HG02852 (cell line): ENCODE measurements at regions not wholly inside any gene's neighbourhood (a gene's known extent, or its start where the extent isn't known, plus 50 kb on each side); places are given as distances from the start of the nearest gene placed in this dataset.

ENCODE experiments used
- ATAC-seq: cut with Tn5 transposase; IDR thresholded peaks from one replicate; pipeline ENCODE4 v1.9.1; 2021; ENCODE audit warnings: mild to moderate bottlenecking, moderate library complexity; ENCODE audit not compliant: unreplicated experiment

DNA sequence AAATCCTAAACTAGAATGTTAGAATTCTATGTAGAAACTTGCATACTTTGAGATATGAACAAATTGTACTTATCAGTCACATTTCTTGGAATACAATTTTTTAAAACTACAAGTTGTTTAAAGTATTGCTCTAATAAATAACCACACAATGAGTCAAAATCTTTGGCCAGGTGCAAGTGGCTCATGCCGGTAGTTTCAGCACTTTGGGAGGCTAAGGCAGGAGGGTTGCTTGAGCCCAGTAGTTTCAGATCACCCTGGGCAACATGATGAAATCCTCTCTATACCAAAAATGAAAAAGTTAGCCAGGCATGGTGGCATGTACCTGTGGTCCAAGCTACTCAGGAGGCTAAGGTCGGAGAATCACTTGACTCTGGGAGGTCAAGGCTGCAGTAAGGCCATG is 257.8 kb downstream of the COX7C start:
- no peak for ATAC-seq

DNA sequence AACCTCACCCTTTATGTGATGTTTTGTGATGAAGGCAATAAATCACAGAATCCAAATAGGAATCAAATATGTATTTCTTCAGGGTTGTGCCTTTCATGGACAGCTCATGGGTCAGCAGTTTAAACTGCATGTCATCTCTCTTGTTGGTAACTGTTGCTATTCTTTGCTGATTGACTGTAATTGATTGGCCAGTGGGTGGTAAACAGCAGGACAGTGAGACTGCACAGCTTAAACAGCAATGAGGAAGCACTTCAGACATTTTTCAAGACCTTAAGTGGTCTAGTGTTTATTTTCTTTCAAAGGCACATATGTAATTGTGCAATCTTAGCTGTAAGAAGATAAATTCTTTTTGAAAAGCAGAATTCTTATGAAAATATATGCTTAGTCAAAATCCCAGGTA is 260.5 kb downstream of the COX7C start:
- ATAC-seq = no peak

DNA sequence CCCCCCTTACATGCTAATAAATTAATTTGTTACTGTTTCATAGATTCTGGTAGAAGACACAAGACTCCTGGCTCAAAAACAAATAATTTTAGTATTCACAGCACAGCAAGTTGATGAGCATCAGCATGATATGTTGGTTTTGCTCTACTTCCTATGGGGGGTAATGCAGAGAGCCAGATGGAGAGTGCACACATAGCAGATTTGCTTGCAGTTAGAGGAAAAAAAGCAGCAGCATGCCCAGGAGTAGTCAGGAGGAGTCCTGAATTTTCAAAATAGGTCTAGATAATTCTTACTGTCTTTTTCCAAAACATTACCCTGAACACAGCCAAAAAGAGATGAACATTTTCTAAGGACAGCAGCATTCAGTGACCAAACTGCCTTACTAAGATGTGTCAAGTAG is 261.3 kb downstream of the COX7C start:
- ATAC-seq = no peak

DNA sequence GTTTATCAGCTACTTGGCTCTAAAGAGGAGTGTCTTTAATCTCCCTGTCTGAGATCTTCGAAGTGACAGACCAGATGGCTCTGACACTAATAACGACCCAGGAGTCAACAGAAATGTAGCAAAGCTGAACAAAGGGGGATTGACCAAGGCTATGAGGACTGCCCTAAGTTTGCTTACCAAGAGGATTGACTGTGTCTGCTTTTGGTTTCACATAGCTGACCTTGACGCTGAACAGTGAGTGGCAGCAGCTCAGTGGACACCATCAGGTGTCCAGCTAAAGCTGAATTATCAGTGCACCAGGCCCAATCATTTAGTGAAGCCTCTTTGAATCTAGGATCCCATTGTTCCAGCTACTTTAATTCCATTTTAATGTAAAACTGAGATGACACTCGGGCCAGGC is 262.6 kb downstream of the COX7C start:
- no peak for ATAC-seq

DNA sequence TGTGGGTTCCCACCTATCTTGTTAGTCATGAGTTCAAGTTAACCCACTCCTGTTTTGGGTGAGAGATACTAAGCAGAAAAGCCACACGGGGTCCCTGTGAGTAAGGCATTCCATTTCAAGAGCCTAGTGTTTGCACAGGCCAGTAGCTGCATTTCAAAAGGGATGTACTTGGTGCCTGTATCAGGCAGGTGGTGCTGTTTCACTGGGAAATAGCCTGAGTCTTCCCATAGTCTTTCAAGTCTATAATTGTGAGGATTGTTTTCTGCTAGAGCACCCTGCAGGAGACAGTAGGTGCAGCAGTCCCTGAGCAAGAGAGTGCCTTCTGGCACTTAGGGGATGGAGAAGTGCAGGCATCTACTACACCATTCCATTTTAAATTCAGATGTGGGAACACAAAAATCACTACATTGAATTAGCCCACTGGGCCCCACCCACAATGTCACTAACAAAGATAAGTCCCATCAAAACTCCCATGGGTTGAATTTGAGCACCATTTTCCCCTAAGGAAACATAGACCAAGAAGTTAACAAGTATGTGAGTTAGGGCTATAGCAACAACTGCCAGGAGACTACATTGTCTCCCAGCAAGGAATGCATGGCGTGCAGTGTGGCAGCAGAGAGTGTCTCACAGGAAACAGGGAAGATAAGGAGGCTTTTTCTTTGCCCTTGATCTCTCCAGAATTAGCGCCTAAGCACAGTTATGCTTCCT is 263.2 kb downstream of the COX7C start:
- ATAC-seq = peak; percentile 97

DNA sequence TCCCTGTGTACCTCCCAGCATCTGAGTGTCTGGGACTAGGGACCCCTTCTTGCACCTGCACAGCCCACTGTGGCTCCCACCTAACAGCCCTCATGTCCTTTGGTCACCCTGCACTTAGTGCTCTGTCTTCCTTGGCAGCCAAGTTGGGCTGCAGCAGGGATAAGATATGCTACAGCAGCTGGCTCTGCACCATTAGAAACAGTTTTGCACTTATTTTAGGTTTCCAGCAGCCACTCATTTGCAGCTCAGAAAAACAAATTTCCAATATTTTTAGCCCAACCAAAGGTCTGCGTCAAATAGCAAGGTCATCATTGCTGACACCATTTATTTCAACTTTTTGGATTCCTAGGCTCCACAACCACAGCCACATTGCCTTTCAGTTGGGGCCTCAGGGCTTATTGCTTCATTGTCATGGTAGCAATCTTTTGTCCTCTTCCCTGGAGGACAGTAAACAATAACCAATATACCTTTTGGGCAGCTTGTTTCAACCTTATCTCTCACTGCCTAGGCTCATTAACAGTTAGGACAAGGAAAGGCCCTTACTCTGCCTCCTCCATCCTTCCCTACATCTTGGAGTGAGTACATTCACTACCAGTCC is 263.9 kb downstream of the COX7C start:
- no peak for ATAC-seq

DNA sequence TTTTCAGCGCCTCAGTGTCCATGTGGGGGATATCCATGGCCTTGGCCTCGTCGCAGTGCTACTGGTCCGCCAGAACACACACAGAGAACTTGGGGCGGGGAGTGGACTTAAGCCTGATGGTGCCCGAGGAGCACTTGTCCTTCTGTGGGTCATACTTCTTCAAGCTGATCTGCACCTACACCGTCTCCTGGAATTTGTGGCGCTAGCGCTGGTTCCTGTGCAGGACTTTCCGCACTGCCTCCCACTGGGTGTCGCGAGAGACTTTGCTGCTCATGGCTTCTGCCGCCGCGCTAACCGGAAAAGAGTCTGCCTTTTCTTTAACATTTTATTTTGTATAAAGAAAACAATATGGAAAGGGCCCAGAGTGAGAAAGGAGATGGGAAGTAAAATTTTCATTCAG is 266.9 kb downstream of the COX7C start:
- ATAC-seq = no peak

DNA sequence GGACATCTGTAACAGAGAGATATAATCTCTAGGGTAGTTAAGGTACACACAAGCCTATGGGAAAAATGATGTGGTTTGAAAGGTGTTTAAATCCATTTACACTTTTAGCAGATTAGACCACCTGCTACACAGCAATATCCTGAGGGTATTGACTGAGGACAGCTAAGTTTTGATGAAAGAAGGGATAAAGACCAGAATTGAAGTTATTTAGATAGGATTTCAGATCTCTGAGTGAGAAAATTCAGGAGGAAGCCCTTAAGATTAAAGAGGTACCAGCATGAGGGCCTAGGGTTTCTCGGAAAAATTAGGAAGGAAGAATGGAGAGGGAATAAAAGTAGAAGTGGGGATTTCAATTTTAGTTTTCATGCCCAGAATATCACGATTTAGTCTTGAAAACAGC is 267.3 kb downstream of the COX7C start:
- ATAC-seq = no peak

DNA sequence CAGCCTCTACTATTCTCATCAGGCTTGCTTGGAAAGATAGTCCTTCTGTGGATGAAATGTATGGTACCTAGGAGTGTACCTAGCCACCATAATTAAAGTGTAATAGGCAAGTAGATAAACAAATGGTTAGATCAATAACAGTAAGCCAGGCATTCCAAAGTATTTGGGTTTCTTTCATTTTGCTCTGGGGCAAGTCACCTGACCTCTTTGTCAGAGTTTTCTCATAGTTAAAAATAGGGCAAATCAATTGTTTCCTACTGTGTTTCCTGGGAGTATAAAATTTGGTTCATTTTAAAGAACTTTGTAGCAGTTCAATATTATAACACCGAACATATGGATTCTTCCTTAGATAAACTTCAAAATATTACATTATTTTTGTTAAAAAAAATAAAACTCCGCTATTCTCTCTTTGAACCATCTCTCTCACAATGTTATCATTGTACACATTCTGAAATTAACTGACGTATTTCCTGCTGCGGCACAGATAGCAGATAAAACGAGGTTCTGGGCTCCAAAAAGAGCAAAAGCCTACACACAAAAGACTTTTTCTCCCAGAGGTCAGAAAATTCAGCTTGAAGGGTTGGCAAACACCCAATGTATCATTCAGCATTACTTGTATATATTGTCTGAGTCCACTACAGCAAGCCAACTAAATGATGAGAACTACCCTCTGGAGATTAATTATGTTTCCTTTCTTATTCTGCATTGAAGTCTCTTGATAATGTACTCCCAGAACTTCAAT is 267.9 kb downstream of the COX7C start:
- no peak for ATAC-seq

DNA sequence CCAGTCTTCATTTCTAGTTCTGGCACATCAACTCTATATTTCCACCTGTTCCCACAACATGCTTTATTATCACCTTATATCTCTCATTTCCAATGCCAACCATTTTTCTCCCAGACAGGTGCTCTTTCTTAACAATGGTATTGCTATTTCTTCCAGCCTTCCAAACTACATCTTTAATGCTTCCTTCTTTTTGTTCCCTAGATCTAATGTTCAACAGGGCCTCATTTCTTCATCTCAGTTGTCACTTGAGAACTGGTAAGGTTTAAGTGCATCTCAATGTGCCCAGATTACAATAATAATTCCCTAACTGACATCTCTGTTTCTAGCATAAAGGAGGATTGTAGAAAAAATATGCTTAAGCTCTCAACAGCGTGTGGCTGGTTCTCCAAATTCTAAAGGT is 272.6 kb downstream of the COX7C start:
- ATAC-seq = no peak

DNA sequence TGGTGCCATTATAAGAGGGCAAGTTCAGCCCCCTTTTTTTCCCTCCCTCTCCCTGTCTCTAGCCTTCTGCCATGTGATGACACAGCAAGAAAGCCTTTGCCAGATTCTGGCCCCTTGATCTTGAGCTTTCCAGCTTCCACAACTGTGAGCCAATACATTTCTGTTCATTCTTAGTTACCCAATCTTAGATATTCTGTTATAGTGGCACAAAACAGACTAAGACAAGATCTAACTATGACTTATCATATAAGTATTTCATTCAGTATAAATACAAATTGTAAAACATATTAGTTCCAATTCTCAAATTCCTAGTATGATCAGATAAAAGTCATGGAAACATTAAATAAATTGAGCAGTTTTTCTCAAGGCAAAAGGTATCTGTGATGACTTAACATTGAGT is 276.3 kb downstream of the COX7C start:
- no peak for ATAC-seq

DNA sequence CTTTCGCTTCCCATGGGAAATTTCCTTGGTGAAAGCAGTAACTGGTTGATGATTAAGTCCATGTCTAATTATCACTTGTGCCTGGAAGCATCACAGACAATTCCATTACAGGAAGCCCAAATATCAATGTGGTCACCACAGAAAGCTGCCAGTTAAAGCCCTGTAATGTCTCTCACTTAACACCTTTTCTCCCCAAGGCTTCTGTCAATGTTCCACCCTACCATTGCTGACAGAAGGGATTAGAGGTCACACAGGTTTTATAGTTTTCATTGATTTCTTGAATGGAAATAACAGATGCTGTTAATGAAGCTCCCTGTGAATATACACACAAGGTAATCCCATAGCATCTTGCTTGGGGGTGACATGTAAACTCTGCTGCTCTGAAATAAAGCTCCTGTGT is 279.2 kb downstream of the COX7C start:
- ATAC-seq = no peak

DNA sequence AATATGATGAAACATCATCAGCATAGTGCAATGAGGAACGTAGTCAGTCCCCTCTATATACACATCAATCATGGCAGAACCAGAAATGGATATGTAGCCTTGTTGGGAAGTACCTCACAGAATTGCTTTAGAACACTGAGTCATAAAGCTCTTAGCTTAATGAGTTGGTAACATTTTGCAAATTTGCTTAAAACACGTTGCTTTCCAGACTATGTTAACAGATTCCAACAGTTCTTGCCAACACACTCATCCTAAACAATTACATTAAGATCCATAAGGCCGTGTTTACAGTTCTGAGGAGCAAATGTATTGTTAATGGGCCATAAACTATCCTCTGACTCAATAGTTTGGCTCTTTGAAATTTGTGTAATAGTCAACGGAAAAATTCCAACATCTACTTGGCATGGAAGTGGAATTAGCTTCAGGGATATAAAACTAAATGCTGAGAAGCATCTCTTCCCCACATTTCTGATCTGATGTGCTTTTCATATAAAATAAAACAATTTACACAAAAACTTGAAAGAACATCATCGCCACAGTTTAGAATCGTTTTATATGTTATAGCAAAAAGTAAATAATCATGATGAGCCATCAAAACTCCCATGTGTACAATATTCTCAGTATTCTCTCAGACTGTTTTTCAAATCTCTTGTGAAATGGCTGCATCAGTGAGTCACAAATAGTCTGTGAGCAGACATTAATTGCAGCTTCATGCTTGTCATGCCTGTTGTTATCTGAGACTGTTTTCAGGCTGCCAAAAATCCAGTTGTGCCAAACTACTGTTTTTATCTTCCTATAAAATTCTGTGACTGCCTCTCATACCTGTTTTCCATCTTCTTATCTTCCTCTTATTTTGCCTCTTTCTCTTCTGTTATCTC is 291.9 kb downstream of the COX7C start:
- no peak for ATAC-seq

DNA sequence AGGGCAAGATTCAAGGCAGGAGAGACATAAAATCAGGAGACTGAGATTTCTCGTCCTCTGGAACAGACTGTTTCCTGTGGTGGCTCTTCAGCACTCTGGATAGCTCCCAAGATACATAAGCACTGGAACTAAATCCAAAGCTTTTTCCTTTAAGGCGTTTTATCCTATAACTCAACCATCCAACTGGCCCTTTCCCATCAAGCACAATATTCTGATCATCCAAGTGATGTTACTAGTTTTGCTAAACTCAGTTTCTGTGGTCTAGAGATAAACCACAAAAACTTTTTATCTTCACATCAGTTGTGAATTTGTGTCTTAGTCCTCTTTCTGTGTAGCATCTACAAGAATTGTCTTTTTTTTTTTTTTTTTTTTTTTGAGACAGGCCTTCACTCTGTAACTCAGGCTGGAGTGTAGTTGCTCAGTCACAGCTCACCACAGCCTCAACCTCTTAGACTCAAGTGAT is 299.4 kb downstream of the COX7C start:
- no peak for ATAC-seq

DNA sequence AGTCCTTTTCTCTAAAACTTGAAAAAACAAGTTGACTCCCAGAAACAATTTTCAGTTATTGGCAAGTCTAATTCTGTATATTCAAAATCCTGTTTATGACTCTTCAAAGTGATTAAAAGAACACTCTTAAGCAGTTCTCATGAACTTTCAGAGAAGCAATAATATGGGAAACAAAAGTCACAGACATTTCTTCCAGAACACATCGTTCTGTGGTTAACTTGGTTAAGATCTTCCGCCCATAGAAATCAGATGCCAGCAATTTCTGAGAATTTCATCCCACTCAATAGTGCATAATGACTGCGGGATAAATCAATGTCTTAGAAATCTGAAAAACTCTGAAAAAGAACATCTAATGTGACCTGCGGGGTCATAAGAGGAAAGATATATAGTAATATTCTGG is 300.5 kb downstream of the COX7C start:
- no peak for ATAC-seq

DNA sequence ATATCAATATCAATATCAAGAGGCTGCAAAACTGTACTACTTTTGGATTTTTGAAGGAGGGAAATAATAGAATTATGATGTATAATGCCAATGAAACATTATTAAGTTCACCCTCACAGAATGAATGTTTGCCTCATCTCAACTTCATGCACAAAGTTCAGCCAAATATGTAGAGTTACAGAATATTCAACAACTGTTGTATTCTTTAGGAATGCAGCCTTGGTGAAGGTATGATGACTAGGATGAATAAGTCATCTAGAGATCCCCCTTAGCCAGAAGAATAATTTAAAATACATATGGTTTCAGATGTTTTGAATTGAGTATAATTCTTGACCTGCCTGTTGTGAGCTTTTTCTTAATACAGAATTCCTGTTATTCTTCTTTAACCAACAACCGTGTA is 308.3 kb downstream of the COX7C start:
- ATAC-seq = no peak

DNA sequence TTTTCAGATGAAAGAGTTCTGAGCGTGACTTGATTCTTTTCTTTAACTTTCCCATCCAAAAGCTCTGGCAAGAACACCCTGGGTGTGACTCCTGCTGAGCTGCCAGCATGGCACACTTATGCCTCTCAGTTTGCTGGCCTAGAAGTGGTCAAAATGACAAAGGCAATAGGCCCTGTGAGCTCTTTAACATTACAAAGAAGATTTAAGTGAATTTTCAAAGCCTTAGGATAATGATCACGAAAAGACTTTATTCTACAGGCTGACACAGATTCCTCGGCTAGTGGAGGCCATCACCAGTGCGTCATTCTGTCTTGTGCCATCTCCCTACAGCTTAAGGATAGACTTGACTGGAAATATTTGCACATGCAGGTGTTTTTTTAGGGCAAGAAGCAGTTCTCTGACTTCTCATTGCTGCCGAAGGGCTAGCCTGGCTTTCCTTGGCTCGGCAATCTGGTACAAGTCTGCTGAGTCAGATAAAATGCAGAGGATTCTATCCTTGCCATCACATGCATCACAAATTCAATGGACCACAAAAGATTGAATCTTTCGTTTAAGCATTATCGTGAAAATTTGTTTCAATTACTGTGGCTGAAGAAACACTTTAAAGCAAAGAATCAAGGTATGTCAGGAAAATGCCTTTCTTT is 311.5 kb downstream of the COX7C start:
- no peak for ATAC-seq

DNA sequence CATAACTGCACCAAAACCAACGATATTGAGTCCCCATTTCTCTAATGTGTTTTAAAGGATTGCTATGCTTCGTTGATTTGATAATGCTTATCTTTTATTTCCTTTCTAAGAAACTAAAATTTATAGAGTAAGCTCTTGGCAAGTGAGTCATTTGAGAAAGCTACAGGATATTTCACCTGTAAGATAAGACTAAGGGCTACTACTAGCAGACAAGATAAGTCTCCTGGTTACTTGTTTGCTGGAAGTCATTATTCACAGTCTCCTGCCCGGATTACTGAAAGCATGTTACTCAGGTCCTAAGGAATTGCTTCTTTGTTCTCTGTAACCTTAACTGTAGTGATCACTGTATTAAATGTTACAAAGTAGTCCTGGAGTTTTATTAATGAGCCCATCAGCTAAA is 315.9 kb upstream of the RASA1 start:
- no peak for ATAC-seq

DNA sequence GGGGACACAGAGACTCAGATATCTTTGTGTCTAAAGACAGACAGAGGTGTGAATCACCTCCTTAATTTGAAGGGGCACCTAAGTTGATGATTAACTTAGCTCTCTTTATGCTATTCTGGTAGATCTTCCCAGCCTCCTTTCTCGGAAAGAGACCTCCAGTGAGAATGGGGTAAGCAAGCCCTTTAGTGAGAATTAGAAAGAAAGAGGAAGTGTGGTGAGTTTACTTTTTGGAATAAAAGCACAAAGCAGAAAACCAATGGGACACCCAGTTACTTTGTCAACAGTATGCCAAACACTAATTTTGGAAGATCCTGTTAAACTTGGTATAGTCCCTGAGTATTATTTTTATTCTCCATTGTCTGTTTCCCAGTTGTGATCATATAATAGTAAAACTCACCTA is 302.8 kb upstream of the RASA1 start:
- ATAC-seq = no peak

DNA sequence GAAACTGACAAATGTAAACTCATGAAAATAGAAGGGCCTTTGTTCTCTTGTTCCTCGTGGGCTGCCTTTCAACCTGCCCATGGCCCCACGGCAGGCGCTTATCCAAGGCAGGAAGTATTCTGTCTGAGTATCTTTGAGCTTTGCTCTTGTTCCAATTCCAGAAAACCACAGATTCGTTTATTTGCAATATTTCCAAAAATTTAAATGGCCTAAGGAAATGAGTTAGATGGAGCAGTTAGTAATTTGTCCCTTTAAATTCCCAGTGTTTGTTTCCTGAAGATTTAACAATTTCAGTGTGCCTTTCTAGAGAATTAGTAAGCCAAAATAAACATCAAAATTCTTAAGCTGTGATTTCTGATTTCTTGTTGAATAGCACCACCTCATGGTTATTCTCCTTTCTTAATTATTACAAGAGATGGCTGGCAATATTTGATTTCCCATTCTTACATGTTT is 299.4 kb upstream of the RASA1 start:
- ATAC-seq = no peak

DNA sequence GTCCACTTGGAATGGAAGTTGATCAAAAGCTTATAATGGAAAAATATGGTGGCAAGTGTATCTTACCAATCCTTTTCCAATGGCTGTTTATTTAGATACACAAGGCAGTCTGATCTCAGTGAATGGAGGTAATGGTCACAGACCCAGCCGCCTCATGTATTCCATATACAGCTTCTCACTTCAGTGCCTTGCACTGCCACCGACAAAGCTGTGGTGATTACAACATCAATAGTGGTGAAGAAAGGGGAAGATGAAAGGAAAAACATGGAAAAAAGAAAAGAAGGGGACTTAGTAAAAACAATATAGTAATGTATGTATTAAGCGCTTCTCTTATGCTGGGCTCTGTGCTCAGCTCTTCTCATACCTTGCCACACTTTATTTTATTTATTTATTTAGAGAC is 297.3 kb upstream of the RASA1 start:
- ATAC-seq = no peak
